Transverse colon (tissue), 4 donors: ENCODE measurements at regions not wholly inside any gene's neighbourhood (a gene's known extent, or its start where the extent isn't known, plus 50 kb on each side); places are given as distances from the start of the nearest gene placed in this dataset.

Experiments
- CTCF ChIP-seq, 5 experiments: fragments of 200-600 bp in 3 of 5; fragments of 450-650 bp in 2 of 5; sonication (generic) in 3 of 5; IDR thresholded peaks; 1 replicate in 2 of 5; 2 replicates in 3 of 5; pipeline ENCODE4 v1.5.1; 2016 to 2017; ENCODE audit warnings: antibody characterized with exemption in 5 of 5, inconsistent platforms in 3 of 5, mild to moderate bottlenecking in 2 of 5, moderate library complexity in 1 of 5
- EP300 ChIP-seq: sonication (generic); formaldehyde crosslinking; IDR thresholded peaks from one replicate; pipeline ENCODE4 v1.6.1; 2017; ENCODE audit warnings: antibody characterized with exemption, low read depth
- POLR2A ChIP-seq: fragments of 450-650 bp; IDR thresholded peaks from one replicate; pipeline ENCODE4 v1.6.1; 2016; ENCODE audit warnings: antibody characterized with exemption, mild to moderate bottlenecking, moderate library complexity
- POLR2AphosphoS5 ChIP-seq, 3 donors: sonication (generic); formaldehyde crosslinking; IDR thresholded peaks; one replicate each; pipeline ENCODE4 v1.6.1; 2016; ENCODE audit warnings: antibody characterized with exemption in 3 of 3

- TF ChIP-seq CTCF (IDR thresholded peaks at IDR 0.05) (no peak), POLR2A (no peak), POLR2AphosphoS5 (IDR thresholded peaks at IDR 0.05) (no peak), EP300 (no peak)
These were observed 152.5 kb upstream of the CHST15 start for GRCh38 chr10:124245806-124246440.
